ENCODE measurements at regions not wholly inside any gene's neighbourhood (a gene's known extent, or its start where the extent isn't known, plus 50 kb on each side); places are given as distances from the start of the nearest gene placed in this dataset.
"Not testable (repeated sequence)": the region's sequence is repeated elsewhere in the genome, so short reads cannot be mapped to it uniquely, and the experiment has no call there.

DNA sequence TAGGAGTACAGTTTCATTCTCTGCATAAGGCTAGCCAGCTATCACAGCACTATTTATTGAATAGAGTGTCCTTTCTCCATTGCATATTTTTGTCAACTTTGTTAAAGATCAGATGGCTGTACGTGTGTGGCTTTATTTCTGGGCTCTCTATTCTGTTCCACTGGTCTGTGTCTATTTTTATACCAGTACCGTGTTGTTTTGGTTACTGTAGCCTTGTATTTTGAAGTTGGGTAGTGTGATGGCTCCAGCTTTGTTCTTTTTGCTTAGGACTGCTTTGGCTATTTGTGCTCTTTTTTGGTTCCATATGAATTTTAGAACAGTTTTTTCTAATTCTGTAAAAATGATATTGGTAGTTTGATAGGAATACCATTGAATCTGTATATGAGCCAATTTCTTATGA is 182.1 kb upstream of the DIAPH2 start:
- no peak for DNase-seq

DNA sequence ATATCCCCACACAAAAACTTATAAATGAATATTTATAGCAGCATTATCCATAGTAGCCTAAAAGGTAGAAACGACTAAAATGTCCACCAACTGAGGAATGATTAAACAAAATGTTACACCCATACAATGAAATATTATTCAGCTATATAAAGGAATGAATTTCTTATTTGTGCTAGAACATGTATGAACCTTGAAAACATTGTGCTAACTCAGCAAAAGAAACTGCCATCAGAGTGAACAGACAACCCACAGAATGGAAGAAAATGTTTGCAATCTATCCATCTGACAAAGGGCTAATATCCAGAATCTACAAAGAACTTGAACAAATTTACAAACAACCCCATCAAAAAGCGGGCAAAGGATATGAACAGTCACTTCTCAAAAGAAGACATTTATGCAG is 155.3 kb upstream of the DIAPH2 start:
- not testable (repeated sequence) for DNase-seq

DNA sequence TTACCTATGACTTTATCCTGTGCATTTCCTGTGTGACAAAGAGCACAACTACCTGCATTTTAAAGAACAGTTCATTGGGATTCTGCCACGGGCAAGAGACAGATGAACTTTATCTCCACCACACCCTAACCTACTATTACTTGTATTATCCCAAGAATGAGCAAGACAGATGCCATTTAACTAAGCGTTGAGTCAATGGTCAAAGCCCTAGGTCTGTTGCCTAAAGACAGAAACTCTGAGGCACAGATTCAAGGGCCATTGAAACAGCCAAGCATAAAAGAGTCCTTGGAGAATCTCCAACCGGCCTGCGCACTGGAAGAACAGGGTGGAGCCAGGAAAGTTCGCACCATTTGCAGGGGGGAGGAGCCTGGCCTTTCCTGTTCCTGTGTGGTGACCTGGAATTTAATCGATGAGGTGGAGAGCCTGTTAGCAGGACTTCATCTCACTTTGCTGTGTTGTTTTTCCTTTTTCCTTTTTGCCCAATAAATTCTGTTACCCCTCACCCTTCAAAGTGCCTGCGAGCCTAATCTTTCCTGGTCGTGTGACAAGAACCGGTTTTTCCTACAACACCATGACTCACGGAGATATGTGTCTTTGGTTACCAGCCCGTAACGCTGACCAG is 146.4 kb upstream of the DIAPH2 start:
- DNase-seq = no peak

DNA sequence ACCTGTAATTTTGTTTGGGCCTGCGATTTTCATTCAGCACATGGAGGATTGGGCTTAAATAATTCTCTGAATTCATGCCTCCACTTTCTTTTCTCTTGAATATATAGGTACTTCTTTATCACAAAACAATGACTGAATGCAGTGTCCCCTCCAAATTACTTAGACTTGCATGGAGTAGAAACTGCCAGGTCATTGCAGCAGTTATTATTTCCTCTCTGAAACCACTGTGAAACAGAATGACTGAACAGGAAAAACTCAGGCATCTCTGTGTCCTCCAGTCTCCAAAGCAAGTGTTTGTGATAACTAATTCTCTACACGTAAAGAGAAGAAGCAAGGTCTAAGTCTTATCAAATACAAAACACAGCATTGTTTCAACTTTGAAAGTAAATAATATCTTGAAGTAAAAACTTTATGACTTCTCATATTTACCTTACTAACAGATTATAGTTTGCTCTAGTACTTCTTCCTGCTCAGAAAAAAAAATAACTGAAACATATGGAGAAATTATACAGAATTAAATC is 144.5 kb upstream of the DIAPH2 start:
- no peak for DNase-seq

DNA sequence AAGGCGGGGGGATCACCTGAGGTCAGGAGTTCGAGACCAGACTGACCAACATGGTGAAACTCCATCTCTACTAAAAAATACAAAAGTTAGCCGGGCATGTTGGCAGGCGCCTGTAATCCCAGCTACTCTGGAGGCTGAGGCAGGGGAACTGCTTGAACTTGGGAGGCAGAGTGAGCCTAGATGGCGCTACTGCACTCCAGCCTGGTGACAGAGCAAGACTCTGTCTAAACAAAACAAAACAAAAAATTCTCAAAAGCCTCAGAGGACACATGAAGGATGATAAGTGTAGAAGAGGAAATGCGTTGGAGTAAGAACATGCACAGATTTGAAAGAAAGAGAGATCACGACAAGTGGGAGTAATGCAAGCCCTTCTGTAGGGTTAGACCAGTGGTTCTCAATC is 138.4 kb upstream of the DIAPH2 start:
- not testable (repeated sequence) for DNase-seq

DNA sequence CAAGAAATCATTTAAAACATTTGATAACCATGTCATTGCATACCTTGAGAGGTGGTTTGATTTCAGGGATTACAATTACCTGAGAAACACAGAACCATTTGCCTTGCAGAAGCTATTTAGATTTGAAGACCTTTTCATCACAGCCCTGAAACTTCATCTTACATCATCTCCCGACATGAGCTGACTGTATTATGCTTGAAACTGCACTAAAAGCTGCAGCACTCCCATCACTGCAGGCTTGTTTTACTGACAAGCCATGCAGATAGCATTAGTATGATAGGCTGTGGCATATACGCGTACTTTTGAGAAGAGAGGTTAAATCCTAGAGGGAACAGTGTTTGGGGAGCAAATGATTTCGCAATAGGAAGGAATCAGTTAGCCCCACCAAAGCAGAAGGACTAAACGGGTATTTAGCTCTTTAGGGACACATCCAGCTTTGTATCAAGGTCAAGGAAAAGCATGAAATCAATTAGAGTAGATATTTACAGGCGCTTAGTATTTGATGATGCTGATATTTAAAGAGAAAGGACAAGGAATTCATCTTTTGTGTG is 133.2 kb upstream of the DIAPH2 start:
- no peak for DNase-seq

DNA sequence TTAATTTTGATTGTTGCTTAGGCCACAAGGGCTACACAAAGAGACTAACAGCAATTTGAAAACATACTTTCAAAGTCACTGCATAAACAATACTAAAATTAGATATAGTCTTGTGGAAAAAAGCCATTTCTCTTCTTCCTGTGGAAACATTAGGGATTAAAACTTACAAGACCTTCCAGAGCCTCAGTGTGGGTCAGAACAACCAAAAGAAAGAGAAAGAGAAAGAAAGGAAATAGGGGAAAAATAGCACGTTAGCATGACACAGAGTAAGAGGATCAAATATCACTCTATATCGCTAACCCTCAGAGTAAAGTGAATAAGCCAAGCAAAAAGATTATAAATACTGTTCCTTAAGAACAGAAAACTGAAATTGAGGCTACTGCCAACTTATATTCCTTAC is 127.8 kb upstream of the DIAPH2 start:
- DNase-seq = no peak

DNA sequence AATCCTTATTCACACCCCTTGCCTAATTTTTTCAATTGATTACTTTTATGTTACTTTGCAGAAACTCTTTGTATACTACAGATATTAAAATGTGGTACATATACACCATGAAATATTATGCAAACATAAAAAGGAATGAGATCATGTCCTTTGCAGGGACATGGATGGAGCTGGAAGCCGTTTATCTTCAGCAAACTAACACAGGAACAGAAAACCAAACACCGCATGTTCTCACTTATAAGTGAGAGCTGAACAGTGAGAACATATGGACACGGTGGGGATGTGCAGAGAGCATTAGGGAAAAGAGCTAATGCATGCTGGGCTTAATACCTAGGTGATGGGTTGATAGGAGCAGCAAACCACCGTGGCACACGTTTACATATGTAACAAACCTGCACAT is 123.5 kb upstream of the DIAPH2 start:
- DNase-seq = not testable (repeated sequence)

DNA sequence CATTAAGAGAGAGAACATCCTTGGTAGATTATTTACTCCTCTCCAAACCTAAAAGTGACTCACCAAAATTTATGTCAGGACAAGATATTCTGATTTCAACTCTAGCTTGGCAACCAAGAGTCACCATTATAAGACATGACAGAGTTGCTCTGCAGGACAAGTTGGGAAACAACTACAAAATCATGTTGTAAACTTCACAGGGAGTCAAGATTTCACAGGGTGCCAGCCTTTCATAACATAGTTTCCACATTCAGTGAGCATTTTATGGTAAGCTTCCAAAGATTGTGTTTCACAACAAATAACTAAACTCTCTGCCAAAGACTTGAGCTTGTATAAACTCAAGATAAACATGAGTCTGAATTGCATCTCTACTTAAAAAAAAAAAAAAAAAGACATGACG is 121.0 kb upstream of the DIAPH2 start:
- no peak for DNase-seq

DNA sequence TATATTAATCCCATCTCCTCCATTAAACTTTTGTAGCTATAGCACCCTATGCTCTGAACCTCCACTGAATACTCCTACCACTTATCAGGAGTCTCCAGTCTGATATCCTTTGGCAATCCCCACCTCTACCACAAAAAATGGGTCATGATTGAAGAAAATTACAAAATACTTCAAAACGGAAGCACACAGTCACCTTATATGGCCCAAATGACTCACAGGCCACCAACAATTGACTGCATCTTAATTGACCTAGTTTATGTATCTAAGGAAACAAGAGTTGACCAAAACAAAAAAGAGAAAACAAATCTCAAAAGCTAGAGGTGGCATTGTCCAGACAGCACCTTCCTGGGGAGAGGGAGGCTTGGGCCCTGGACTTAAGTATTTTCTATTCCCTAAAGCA is 120.0 kb upstream of the DIAPH2 start:
- no peak for DNase-seq

DNA sequence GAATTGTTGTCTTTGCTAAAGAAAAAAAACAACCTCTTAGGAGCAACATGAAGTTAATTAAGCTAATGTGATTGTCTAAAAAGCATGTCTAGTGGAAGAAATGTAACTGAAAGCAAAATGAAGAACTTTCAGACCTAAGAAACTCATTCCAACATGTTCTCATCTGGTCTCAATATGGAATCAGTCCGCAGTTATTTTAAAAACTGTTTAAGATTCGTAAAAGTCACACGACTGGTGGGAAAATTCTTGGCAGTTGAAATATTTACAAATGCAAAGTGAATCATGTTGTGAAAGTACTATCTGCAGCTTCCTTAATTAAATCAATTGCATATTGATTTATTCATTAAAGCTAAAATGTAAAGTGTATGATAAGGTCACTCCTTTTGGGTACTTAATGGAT is 117.8 kb upstream of the DIAPH2 start:
- DNase-seq = no peak

DNA sequence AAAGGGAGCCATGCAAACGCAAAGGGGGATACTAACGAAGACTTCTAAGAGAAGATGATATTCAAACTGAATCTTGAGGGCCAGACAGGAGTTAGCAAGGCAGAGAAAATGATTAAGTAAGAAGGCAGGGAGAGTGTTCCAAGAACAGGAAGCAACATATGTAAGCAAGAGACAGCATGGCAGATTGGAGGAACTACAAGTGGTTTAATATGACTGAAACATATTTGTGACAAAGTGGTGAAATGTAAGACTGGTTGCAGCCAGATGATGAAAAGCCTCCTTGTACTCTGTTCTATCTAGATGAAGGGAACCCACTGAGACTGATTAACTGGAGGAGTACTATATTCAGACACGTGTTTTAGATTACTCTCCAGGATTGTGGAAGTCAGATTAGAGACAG is 116.6 kb upstream of the DIAPH2 start:
- DNase-seq = no peak

DNA sequence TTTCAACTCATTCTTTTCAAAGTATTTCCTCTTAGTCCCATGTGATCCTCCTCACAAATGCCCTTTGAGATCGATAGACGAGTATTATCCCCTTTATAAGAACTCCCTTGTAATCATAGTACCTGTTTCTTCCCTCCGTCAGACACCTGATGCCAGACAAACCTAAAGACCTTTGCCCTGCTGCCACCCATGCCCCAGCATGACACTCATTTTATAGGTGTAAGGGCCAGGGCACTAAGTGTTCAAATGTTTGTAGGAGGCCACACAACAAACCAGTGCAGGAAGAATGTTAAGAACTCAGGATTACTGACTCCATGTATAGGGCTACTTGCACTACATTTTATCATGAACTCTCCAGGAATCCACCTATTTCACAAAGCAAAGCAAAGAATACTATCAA is 115.6 kb upstream of the DIAPH2 start:
- DNase-seq = no peak

DNA sequence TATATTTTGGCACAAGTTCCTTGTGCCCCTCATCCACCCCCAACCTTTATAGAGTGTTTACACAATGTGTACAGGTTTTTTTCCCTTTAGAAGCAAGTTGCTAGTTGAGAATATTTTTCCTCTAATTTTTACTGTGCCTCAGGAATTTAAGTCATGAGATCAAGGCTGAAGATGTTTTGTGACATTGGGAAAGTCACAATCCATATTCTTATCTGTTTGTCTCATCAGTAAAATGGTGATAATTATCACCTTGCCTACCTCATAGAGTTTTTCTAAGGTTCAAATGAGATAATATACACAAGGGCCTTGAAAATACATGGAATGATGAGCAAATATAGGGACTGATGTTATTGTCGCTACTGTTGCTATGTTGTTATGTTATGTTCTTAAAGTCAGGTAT is 109.6 kb upstream of the DIAPH2 start:
- DNase-seq = no peak

DNA sequence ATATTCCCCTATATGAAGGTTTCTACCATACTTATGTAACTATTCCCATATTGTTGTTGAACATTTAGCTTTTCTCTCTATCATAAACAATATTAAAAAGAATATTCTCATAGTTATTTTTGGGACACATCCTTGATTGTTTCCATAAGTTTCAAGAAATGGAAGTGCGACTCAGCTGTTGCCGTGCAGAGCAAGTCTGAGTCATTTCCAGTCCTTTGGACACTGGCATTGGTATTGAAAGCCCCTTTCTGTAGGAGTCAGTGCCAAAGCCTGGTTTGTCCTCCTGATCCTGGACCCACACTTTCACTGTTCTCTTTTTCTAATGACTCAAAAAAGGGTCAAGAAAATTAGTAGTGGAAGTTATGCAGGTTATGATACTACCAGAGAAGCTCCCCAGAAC is 108.3 kb upstream of the DIAPH2 start:
- DNase-seq = no peak

DNA sequence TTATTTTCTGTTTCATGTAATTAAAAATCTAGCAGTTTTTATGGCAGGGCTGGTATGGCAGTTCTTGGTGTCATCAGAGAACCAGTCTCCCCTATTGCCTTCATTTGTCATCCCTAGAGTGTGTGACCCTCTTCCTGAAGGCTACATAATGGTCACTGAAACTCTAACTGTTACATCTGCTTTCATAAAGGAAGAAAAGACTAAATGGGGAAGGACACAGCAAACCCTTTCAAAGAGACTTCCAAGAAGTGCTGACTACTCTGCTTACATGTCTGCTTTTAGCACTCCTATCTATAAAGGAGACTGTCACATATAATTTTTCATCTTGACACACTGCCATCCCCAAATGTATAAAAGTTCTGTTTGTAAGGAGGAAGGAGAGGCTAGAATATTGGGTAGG is 105.9 kb upstream of the DIAPH2 start:
- DNase-seq = no peak

DNA sequence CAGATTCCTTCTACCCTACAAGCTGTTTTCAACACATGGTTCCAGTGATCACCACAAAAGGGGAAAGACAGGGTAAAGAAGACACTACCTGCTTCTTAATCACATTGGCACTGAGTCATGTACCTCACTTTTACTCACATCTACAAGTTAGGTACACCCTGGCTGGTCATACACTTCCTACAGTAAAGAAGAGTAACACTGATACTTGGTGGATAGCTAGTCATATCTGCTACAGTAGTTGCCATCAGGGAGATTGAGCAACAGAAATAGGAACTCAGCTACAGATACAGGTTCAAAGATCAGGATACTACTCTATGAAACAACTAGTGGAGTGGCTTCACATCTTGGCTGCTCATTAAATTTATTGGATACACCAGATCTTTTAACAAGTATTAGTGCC is 105.4 kb upstream of the DIAPH2 start:
- no peak for DNase-seq

DNA sequence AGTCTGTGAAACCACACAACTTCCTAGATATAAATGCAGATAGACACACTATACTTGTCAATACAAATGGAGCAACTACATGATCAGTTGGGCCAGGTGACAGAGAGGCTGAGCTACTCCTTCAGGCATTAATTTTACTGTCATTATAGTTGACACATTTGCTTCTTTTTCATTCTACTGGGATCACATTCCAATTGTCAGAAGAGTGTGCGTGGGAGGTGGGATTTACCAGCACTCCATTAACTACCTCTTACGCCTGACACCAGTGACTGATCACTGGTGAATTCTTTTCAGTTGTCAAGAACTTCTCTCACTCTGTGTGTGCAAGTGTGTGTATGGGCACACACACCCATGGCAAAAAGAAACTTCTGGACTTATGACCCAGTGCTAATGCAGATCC is 94.2 kb upstream of the DIAPH2 start:
- DNase-seq = no peak

DNA sequence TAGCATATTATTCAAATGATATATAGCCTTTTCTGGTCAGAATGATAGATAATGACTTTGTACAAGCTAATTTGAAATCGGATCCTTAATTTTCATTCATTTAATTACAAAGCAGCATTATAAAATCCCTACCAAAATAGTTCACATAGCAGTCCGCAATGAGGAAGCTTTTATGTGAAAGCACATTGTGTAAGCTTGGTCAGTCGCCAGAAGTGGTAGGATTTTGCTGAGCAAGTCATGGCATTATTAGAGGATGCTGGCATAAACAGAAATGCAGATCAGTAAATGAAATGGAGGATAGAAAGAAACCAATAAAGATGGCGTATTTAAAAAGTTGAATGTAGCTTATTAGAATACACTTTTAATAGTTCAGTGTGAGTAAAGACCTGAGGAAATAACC is 93.2 kb upstream of the DIAPH2 start:
- DNase-seq = peak in 14 of 58 donors; percentile 0 to 9 (median 0)

DNA sequence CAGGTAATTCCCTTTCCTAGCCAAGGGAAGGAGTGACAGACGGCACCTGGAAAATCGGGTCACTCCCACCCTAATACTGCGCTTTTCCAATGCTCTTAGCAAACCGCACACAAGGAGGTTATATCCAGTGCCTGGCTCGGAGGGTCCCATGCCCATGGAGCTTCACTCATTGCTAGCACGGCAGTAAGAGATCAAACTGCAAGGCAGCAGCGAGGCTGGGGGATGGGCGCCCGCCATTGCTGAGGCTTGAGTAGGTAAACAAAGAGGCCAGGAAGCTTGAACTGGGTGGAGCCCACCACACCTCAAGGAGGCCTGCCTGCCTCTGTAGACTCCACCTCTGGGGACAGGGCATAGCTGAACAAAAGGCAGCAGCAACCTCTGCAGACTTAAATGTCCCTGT is 86.8 kb upstream of the DIAPH2 start:
- not testable (repeated sequence) for DNase-seq

DNA sequence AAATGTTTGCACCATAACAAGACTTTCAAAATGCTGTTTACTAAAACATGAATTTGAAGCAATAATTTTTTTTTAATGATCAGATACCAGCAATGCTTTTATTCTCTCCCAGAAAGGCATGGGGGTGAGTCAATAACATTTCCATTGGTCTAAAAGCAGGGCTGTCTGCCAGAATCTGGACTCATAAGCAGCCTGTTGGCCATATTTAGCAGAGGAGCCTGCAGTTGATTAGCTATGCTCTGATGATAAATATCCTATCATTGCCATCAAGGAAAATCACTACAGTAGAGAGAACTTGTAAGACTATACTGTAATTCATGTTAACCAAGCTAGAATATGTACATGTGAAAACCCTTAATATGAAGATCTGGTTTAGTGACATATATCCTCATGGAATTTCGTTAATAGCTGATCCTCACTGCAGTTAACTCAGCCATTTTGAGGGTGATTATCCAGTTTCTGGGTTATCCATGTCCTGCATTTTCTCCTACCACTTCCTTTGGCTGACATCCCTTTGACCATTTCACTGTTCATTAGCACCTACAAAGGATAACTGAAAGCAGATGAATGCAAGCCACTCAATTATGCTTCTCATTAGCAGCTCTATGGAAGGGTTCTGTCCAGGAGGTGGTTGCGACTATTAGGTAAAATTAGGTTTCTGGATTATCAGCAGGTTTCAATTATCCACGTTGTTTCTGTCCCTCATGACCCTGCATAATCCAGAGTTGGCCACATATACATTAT is 72.9 kb upstream of the DIAPH2 start:
- no peak for DNase-seq

DNA sequence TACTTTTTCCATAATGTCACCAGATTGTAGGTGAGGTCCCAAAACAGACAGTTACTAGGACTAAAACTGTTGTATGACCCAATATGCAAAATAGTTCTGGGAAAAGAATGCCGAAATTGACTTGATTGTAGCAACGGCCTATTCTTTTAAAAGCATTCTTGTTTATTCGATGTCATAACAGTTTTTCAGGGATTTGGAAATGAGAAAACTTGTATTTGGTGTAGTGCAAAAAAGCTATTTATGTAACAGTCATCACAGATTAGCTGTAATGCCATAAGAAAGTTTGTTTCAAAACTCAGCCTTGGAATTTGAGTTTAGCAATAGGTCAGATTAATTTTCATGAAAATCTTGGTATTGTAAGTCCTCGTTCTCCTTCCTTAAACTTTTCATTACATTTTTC is 69.2 kb upstream of the DIAPH2 start:
- no peak for DNase-seq

DNA sequence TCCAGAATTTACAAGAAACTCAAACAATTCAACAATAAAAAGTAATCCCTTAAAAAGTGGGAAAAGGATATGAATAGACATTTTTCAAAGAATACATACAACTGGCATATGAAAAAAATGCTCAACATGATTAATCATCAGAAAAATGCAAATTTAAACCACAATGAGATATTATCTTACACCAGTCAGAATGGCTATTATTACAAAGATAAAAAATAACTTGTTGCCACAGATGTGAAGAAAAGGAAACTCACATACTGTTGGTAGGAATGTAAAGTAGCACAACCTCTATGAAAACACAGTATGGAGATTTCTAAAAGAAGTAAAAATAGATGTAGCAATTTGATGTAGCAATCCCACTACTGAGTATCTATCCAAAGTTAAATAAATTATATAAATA is 65.1 kb upstream of the DIAPH2 start:
- DNase-seq = no peak
